Liver (tissue), 3 donors: ENCODE measurements at regions not wholly inside any gene's neighbourhood (a gene's known extent, or its start where the extent isn't known, plus 50 kb on each side); places are given as distances from the start of the nearest gene placed in this dataset.

Experiments
- CTCF ChIP-seq: fragments of 150-350 bp; IDR thresholded peaks from 2 replicates; pipeline ENCODE4 v1.5.1; 2017; ENCODE audit warnings: improper control_type of control experiment, low read depth, low read length; ENCODE audit not compliant: missing input control
- EGR1 ChIP-seq, 2 donors: IDR thresholded peaks; 2 replicates each; pipeline ENCODE4 v1.6.1; 2016 to 2018; ENCODE audit warnings: antibody characterized with exemption in 2 of 2, low read depth in 2 of 2
- GABPA ChIP-seq, 2 donors: IDR thresholded peaks in 1 of 2; conservative IDR thresholded peaks in 1 of 2; 2 replicates each; pipeline ENCODE4 v1.6.1; 2016; ENCODE audit warnings: antibody characterized with exemption in 2 of 2, mild to moderate bottlenecking in 1 of 2, moderate library complexity in 1 of 2
- JUND ChIP-seq, 2 donors: IDR thresholded peaks; 2 replicates each; pipeline ENCODE4 v1.6.1; 2016; ENCODE audit warnings: antibody characterized with exemption in 2 of 2
- MAX ChIP-seq: IDR thresholded peaks from 2 replicates; pipeline ENCODE4 v1.6.1; 2016; ENCODE audit warnings: antibody characterized with exemption
- SP1 ChIP-seq: IDR thresholded peaks from 2 replicates; pipeline ENCODE4 v1.6.1; 2018; ENCODE audit warnings: antibody characterized with exemption, mild to moderate bottlenecking
- TAF1 ChIP-seq: conservative IDR thresholded peaks from 2 replicates; pipeline ENCODE4 v1.6.1; 2016; ENCODE audit warnings: antibody characterized with exemption, mild to moderate bottlenecking
- YY1 ChIP-seq: IDR thresholded peaks from 2 replicates; pipeline ENCODE4 v1.6.1; 2016; ENCODE audit warnings: antibody characterized with exemption, mild to moderate bottlenecking
- TF ChIP-seq, protein P1 (sequence below): IDR thresholded peaks from 2 replicates; pipeline ENCODE4 v1.6.1; 2016; ENCODE audit warnings: antibody characterized with exemption, mild to moderate bottlenecking
- TF ChIP-seq, protein P2 (sequence below): IDR thresholded peaks from 2 replicates; pipeline ENCODE4 v1.6.1; 2016; ENCODE audit warnings: antibody characterized with exemption
- donor health status: healthy.
- donor health status: healthy.

DNA sequence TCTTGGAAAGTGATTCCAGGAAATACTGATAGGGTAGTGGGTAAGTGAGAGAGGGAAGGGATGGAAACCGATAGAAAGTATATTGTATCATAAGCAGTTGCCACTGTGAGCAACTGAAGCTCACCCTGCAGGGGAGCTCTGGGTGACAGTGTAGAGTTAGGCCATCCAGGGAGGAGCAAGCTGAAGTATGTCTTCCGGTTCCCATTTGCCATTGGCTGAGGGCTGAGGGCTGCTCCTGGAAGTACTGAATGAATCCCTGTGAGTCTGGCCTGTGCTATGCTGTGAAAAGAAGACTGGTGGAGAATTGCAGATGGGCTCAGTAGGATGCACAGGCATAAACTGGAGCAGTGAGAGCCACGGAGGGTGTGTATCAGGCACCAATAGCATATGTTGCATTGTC, 348.3 kb downstream of the MFSD1 start:
- TF ChIP-seq, protein P1, sequence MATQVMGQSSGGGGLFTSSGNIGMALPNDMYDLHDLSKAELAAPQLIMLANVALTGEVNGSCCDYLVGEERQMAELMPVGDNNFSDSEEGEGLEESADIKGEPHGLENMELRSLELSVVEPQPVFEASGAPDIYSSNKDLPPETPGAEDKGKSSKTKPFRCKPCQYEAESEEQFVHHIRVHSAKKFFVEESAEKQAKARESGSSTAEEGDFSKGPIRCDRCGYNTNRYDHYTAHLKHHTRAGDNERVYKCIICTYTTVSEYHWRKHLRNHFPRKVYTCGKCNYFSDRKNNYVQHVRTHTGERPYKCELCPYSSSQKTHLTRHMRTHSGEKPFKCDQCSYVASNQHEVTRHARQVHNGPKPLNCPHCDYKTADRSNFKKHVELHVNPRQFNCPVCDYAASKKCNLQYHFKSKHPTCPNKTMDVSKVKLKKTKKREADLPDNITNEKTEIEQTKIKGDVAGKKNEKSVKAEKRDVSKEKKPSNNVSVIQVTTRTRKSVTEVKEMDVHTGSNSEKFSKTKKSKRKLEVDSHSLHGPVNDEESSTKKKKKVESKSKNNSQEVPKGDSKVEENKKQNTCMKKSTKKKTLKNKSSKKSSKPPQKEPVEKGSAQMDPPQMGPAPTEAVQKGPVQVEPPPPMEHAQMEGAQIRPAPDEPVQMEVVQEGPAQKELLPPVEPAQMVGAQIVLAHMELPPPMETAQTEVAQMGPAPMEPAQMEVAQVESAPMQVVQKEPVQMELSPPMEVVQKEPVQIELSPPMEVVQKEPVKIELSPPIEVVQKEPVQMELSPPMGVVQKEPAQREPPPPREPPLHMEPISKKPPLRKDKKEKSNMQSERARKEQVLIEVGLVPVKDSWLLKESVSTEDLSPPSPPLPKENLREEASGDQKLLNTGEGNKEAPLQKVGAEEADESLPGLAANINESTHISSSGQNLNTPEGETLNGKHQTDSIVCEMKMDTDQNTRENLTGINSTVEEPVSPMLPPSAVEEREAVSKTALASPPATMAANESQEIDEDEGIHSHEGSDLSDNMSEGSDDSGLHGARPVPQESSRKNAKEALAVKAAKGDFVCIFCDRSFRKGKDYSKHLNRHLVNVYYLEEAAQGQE = no peak
- TF ChIP-seq CTCF = no peak
- TF ChIP-seq, protein P2, sequence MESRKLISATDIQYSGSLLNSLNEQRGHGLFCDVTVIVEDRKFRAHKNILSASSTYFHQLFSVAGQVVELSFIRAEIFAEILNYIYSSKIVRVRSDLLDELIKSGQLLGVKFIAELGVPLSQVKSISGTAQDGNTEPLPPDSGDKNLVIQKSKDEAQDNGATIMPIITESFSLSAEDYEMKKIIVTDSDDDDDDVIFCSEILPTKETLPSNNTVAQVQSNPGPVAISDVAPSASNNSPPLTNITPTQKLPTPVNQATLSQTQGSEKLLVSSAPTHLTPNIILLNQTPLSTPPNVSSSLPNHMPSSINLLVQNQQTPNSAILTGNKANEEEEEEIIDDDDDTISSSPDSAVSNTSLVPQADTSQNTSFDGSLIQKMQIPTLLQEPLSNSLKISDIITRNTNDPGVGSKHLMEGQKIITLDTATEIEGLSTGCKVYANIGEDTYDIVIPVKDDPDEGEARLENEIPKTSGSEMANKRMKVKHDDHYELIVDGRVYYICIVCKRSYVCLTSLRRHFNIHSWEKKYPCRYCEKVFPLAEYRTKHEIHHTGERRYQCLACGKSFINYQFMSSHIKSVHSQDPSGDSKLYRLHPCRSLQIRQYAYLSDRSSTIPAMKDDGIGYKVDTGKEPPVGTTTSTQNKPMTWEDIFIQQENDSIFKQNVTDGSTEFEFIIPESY = no peak
- TF ChIP-seq SP1 = no peak
- no peak for TF ChIP-seq TAF1
- TF ChIP-seq EGR1 (IDR thresholded peaks at IDR 0.05; ENCODE audit: low read depth in 2 of 2) = no peak
- no peak for TF ChIP-seq YY1
- TF ChIP-seq MAX = no peak
- TF ChIP-seq GABPA (IDR thresholded peaks at IDR 0.05 in 1 of 2, conservative IDR thresholded peaks at IDR 0.05 in 1 of 2) = no peak
- TF ChIP-seq JUND (IDR thresholded peaks at IDR 0.05) = no peak
